ENCODE measurements at regions not wholly inside any gene's neighbourhood (a gene's known extent, or its start where the extent isn't known, plus 50 kb on each side); places are given as distances from the start of the nearest gene placed in this dataset.

GRCh38 chr4:24411299-24411698, 173.1 kb downstream of the DHX15 start:
- WGBS = 94% methylated on average over 2 of the region's 2 CpGs
- DNase-seq (ENCODE audit: low read depth in 6 of 9, low spot score in 9 of 9) = no peak
- Histone ChIP-seq H3K27ac (ENCODE audit: low read depth in 1 of 2, low read length in 1 of 2) (no peak overlapping the region), H3K4me1 (ENCODE audit: control insufficient read depth in 2 of 2, insufficient read depth in 2 of 2, low read length in 2 of 2) (no peaks in the 10 kb centered on the region), H3K27me3 (ENCODE audit: control insufficient read depth in 2 of 2, insufficient read depth in 1 of 2, low read length in 1 of 2) (no peaks in the 10 kb centered on the region), H3K9me3 (ENCODE audit: control insufficient read depth in 2 of 2, insufficient read depth in 1 of 2, low read length in 1 of 2) (no peaks in the 10 kb centered on the region), H3K4me3 (ENCODE audit: low read length in 2 of 2) (no peak overlapping the region), H3K36me3 (ENCODE audit: control insufficient read depth in 2 of 2, insufficient read depth in 2 of 2, low read length in 1 of 2) (no peaks in the 10 kb centered on the region)

GRCh38 chr4:24408640-24409039, 175.7 kb downstream of the DHX15 start:
- Histone ChIP-seq H3K4me1 (ENCODE audit: control insufficient read depth in 2 of 2, insufficient read depth in 2 of 2, low read length in 2 of 2) (no peaks in the 10 kb centered on the region), H3K27ac (ENCODE audit: low read depth in 1 of 2, low read length in 1 of 2) (no peak overlapping the region), H3K27me3 (ENCODE audit: control insufficient read depth in 2 of 2, insufficient read depth in 1 of 2, low read length in 1 of 2) (no peaks in the 10 kb centered on the region), H3K36me3 (ENCODE audit: control insufficient read depth in 2 of 2, insufficient read depth in 2 of 2, low read length in 1 of 2) (no peaks in the 10 kb centered on the region), H3K9me3 (ENCODE audit: control insufficient read depth in 2 of 2, insufficient read depth in 1 of 2, low read length in 1 of 2) (no peaks in the 10 kb centered on the region), H3K4me3 (ENCODE audit: low read length in 2 of 2) (no peak overlapping the region)
- DNase-seq (ENCODE audit: low read depth in 6 of 9, low spot score in 9 of 9) = no peak
- WGBS = 95% methylated on average over 5 of the region's 5 CpGs

- Histone ChIP-seq H3K4me1 (ENCODE audit: control insufficient read depth in 2 of 2, insufficient read depth in 2 of 2, low read length in 2 of 2) (no peaks in the 10 kb centered on the region), H3K9me3 (ENCODE audit: control insufficient read depth in 2 of 2, insufficient read depth in 1 of 2, low read length in 1 of 2) (peaks cover 0 to 1% of the 10 kb centered on the region in 2 donors)
- WGBS = 93% methylated on average over 5 of the region's 5 CpGs
Observed at GRCh38 chr4:24405926-24406325, 178.4 kb downstream of the DHX15 start.

GRCh38 chr4:24405341-24405740, 179.0 kb downstream of the DHX15 start:
- 93% methylated on average over 5 of the region's 5 CpGs for WGBS
- H3K27me3 ChIP-seq (ENCODE audit: control insufficient read depth in 2 of 2, insufficient read depth in 1 of 2, low read length in 1 of 2) = no peaks in the 10 kb centered on the region
- no peaks in the 10 kb centered on the region for H3K36me3 ChIP-seq (ENCODE audit: control insufficient read depth in 2 of 2, insufficient read depth in 2 of 2, low read length in 1 of 2)
- no peak for DNase-seq (ENCODE audit: low read depth in 6 of 9, low spot score in 9 of 9)
- H3K4me1 ChIP-seq (ENCODE audit: control insufficient read depth in 2 of 2, insufficient read depth in 2 of 2, low read length in 2 of 2) = no peaks in the 10 kb centered on the region
- no peak overlapping the region for H3K27ac ChIP-seq (ENCODE audit: low read depth in 1 of 2, low read length in 1 of 2)
- H3K4me3 ChIP-seq (ENCODE audit: low read length in 2 of 2) = no peak overlapping the region
- peaks cover 0 to 1% of the 10 kb centered on the region in 2 donors for H3K9me3 ChIP-seq (ENCODE audit: control insufficient read depth in 2 of 2, insufficient read depth in 1 of 2, low read length in 1 of 2)

More at GRCh38 chr4:24405926-24406325, 178.4 kb downstream of the DHX15 start:
- Histone ChIP-seq H3K36me3 (ENCODE audit: control insufficient read depth in 2 of 2, insufficient read depth in 2 of 2, low read length in 1 of 2) (no peaks in the 10 kb centered on the region), H3K4me3 (ENCODE audit: low read length in 2 of 2) (no peak overlapping the region), H3K27ac (ENCODE audit: low read depth in 1 of 2, low read length in 1 of 2) (no peak overlapping the region), H3K27me3 (ENCODE audit: control insufficient read depth in 2 of 2, insufficient read depth in 1 of 2, low read length in 1 of 2) (no peaks in the 10 kb centered on the region)
- DNase-seq (ENCODE audit: low read depth in 6 of 9, low spot score in 9 of 9) = no peak

- WGBS = 90% methylated on average over 3 of the region's 3 CpGs
- DNase-seq (ENCODE audit: low read depth in 6 of 9, low spot score in 9 of 9) = no peak
Observed at GRCh38 chr4:24404281-24404680, 180.1 kb downstream of the DHX15 start.

GRCh38 chr4:24403265-24403664, 181.1 kb downstream of the DHX15 start:
- H3K4me1 ChIP-seq (ENCODE audit: control insufficient read depth in 2 of 2, insufficient read depth in 2 of 2, low read length in 2 of 2) = no peaks in the 10 kb centered on the region
- H3K27ac ChIP-seq (ENCODE audit: low read depth in 1 of 2, low read length in 1 of 2) = no peak overlapping the region
- no peak for DNase-seq (ENCODE audit: low read depth in 6 of 9, low spot score in 9 of 9)
- 96% methylated on average over 5 of the region's 5 CpGs for WGBS
- no peak overlapping the region for H3K4me3 ChIP-seq (ENCODE audit: low read length in 2 of 2)
- H3K9me3 ChIP-seq (ENCODE audit: control insufficient read depth in 2 of 2, insufficient read depth in 1 of 2, low read length in 1 of 2) = peaks cover 0 to 1% of the 10 kb centered on the region in 2 donors
- H3K27me3 ChIP-seq (ENCODE audit: control insufficient read depth in 2 of 2, insufficient read depth in 1 of 2, low read length in 1 of 2) = no peaks in the 10 kb centered on the region
- H3K36me3 ChIP-seq (ENCODE audit: control insufficient read depth in 2 of 2, insufficient read depth in 2 of 2, low read length in 1 of 2) = no peaks in the 10 kb centered on the region

More at GRCh38 chr4:24404281-24404680, 180.1 kb downstream of the DHX15 start:
- Histone ChIP-seq H3K27me3 (ENCODE audit: control insufficient read depth in 2 of 2, insufficient read depth in 1 of 2, low read length in 1 of 2) (no peaks in the 10 kb centered on the region), H3K4me3 (ENCODE audit: low read length in 2 of 2) (no peak overlapping the region), H3K36me3 (ENCODE audit: control insufficient read depth in 2 of 2, insufficient read depth in 2 of 2, low read length in 1 of 2) (no peaks in the 10 kb centered on the region), H3K9me3 (ENCODE audit: control insufficient read depth in 2 of 2, insufficient read depth in 1 of 2, low read length in 1 of 2) (peaks cover 0 to 1% of the 10 kb centered on the region in 2 donors), H3K27ac (ENCODE audit: low read depth in 1 of 2, low read length in 1 of 2) (no peak overlapping the region), H3K4me1 (ENCODE audit: control insufficient read depth in 2 of 2, insufficient read depth in 2 of 2, low read length in 2 of 2) (no peaks in the 10 kb centered on the region)

GRCh38 chr4:24400537-24400936, 183.8 kb downstream of the DHX15 start:
- H3K27ac ChIP-seq (ENCODE audit: low read depth in 1 of 2, low read length in 1 of 2) = no peak overlapping the region
- no peak for DNase-seq (ENCODE audit: low read depth in 6 of 9, low spot score in 9 of 9)
- WGBS = 97% methylated on average over 3 of the region's 3 CpGs
- no peaks in the 10 kb centered on the region for H3K27me3 ChIP-seq (ENCODE audit: control insufficient read depth in 2 of 2, insufficient read depth in 1 of 2, low read length in 1 of 2)
- H3K36me3 ChIP-seq (ENCODE audit: control insufficient read depth in 2 of 2, insufficient read depth in 2 of 2, low read length in 1 of 2) = no peaks in the 10 kb centered on the region
- peaks cover 0 to 1% of the 10 kb centered on the region in 2 donors for H3K9me3 ChIP-seq (ENCODE audit: control insufficient read depth in 2 of 2, insufficient read depth in 1 of 2, low read length in 1 of 2)
- H3K4me3 ChIP-seq (ENCODE audit: low read length in 2 of 2) = no peak overlapping the region
- no peaks in the 10 kb centered on the region for H3K4me1 ChIP-seq (ENCODE audit: control insufficient read depth in 2 of 2, insufficient read depth in 2 of 2, low read length in 2 of 2)

GRCh38 chr4:24396988-24397387, 187.4 kb downstream of the DHX15 start:
- no peak overlapping the region for H3K27ac ChIP-seq (ENCODE audit: low read depth in 1 of 2, low read length in 1 of 2)
- H3K27me3 ChIP-seq (ENCODE audit: control insufficient read depth in 2 of 2, insufficient read depth in 1 of 2, low read length in 1 of 2) = no peaks in the 10 kb centered on the region
- no peaks in the 10 kb centered on the region for H3K36me3 ChIP-seq (ENCODE audit: control insufficient read depth in 2 of 2, insufficient read depth in 2 of 2, low read length in 1 of 2)
- no peak for DNase-seq (ENCODE audit: low read depth in 6 of 9, low spot score in 9 of 9)
- H3K9me3 ChIP-seq (ENCODE audit: control insufficient read depth in 2 of 2, insufficient read depth in 1 of 2, low read length in 1 of 2) = no peaks in the 10 kb centered on the region
- H3K4me3 ChIP-seq (ENCODE audit: low read length in 2 of 2) = no peak overlapping the region
- H3K4me1 ChIP-seq (ENCODE audit: control insufficient read depth in 2 of 2, insufficient read depth in 2 of 2, low read length in 2 of 2) = no peaks in the 10 kb centered on the region
- WGBS = 83% methylated on average over 4 of the region's 4 CpGs

- Histone ChIP-seq H3K36me3 (ENCODE audit: control insufficient read depth in 2 of 2, insufficient read depth in 2 of 2, low read length in 1 of 2) (no peaks in the 10 kb centered on the region), H3K27me3 (ENCODE audit: control insufficient read depth in 2 of 2, insufficient read depth in 1 of 2, low read length in 1 of 2) (no peaks in the 10 kb centered on the region), H3K4me3 (ENCODE audit: low read length in 2 of 2) (no peak overlapping the region), H3K9me3 (ENCODE audit: control insufficient read depth in 2 of 2, insufficient read depth in 1 of 2, low read length in 1 of 2) (no peaks in the 10 kb centered on the region), H3K27ac (ENCODE audit: low read depth in 1 of 2, low read length in 1 of 2) (no peak overlapping the region), H3K4me1 (ENCODE audit: control insufficient read depth in 2 of 2, insufficient read depth in 2 of 2, low read length in 2 of 2) (no peaks in the 10 kb centered on the region)
- 96% methylated on average over 7 of the region's 7 CpGs for WGBS
- DNase-seq (ENCODE audit: low read depth in 6 of 9, low spot score in 9 of 9) = no peak
Observed at GRCh38 chr4:24395937-24396336, 188.4 kb downstream of the DHX15 start.

- Histone ChIP-seq H3K36me3 (ENCODE audit: control insufficient read depth in 2 of 2, insufficient read depth in 2 of 2, low read length in 1 of 2) (no peaks in the 10 kb centered on the region), H3K4me1 (ENCODE audit: control insufficient read depth in 2 of 2, insufficient read depth in 2 of 2, low read length in 2 of 2) (no peaks in the 10 kb centered on the region), H3K27ac (ENCODE audit: low read depth in 1 of 2, low read length in 1 of 2) (no peak overlapping the region), H3K9me3 (ENCODE audit: control insufficient read depth in 2 of 2, insufficient read depth in 1 of 2, low read length in 1 of 2) (no peaks in the 10 kb centered on the region), H3K27me3 (ENCODE audit: control insufficient read depth in 2 of 2, insufficient read depth in 1 of 2, low read length in 1 of 2) (no peaks in the 10 kb centered on the region), H3K4me3 (ENCODE audit: low read length in 2 of 2) (no peak overlapping the region)
- WGBS = 90% methylated on average over 4 of the region's 4 CpGs
- DNase-seq (ENCODE audit: low read depth in 6 of 9, low spot score in 9 of 9) = no peak
Observed at GRCh38 chr4:24394041-24394440, 190.3 kb downstream of the DHX15 start.
